NT2/D1 (cell line): ENCODE measurements at regions not wholly inside any gene's neighbourhood (a gene's known extent, or its start where the extent isn't known, plus 50 kb on each side); places are given as distances from the start of the nearest gene placed in this dataset.

Experiments
- SUZ12 ChIP-seq: IDR thresholded peaks from 2 replicates; pipeline ENCODE4 v1.6.1; 2011; ENCODE audit not compliant: insufficient read length, insufficient read depth; ENCODE audit errors: extremely low read depth
- YY1 ChIP-seq: IDR thresholded peaks from 2 replicates; pipeline ENCODE4 v1.6.1; 2011; ENCODE audit not compliant: insufficient read length, insufficient read depth
- ZNF274 ChIP-seq: IDR thresholded peaks from 2 replicates; pipeline ENCODE4 v1.6.1; 2011; ENCODE audit warnings: mild to moderate bottlenecking, low read depth, low read length

DNA sequence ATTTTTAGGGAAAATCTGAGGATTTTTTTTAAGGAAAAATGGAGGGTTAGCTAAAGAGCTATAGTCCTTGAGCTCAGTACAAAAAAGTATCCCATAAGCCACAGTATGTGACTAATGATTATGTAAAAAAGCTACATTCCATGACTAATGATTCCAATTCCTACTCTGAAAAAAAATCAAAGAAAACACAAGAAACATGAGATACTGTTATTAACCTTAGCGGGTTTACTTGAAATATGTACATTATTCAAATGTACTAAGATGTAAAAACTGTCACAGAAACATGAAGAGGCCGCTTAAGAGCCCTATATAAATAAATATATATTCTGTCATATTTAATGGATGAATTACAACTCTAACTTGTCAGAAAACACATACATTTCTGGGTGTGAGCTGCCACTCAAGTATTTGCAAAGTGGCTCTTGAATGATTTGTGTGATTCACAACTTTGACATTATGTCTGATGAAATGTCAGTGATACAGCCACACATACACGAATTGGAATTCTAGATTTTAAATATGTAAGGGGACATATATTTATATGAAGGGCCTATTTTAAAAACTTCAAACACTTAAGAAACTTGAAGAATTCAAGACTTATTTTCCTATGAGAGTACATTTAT is 518.7 kb upstream of the SUCLG2 start:
- no peak for TF ChIP-seq ZNF274
- no peak for TF ChIP-seq SUZ12
- TF ChIP-seq YY1 = no peak
